ENCODE measurements at regions not wholly inside any gene's neighbourhood (a gene's known extent, or its start where the extent isn't known, plus 50 kb on each side); places are given as distances from the start of the nearest gene placed in this dataset.

- intact Hi-C loops (cut with micrococcal nuclease) = no loop called here
- ATAC-seq (no peak), DNase-seq (no peak)
- Mint-ChIP-seq H3K9me3 (peaks cover 11% of the 10 kb centered on the region), H3K36me3 (ENCODE audit: low read depth) (no peaks in the 10 kb centered on the region), H3K4me3 (no peak overlapping the region), H3K4me1 (ENCODE audit: low read depth) (no peaks in the 10 kb centered on the region), H3K27me3 (no peaks in the 10 kb centered on the region), H3K27ac (no peak overlapping the region)
- no peak for TF ChIP-seq CTCF (IDR thresholded peaks at IDR 0.05)
- POLR2A ChIA-PET = no interaction called here
- CTCF ChIA-PET = no interaction called here
Measured at GRCh38 chr4:126106658-126107057, 791.9 kb downstream of the FAT4 start.

GRCh38 chr4:126109836-126110235, 795.1 kb downstream of the FAT4 start:
- CTCF ChIA-PET = no interaction called here

GRCh38 chr4:126113058-126113457, 798.3 kb downstream of the FAT4 start:
- H3K36me3 Mint-ChIP-seq (ENCODE audit: low read depth) = no peaks in the 10 kb centered on the region
- peaks cover 24% of the 10 kb centered on the region for H3K9me3 Mint-ChIP-seq
- no peaks in the 10 kb centered on the region for H3K27me3 Mint-ChIP-seq
- H3K4me3 Mint-ChIP-seq = no peak overlapping the region
- POLR2A ChIA-PET = no interaction called here
- no peaks in the 10 kb centered on the region for H3K4me1 Mint-ChIP-seq (ENCODE audit: low read depth)
- no peak overlapping the region for H3K27ac Mint-ChIP-seq
- CTCF ChIA-PET = no interaction called here
- ATAC-seq (no peak), DNase-seq (no peak)
- no peak for TF ChIP-seq CTCF (IDR thresholded peaks at IDR 0.05)
- intact Hi-C loops (cut with micrococcal nuclease) = no loop called here

More at GRCh38 chr4:126109836-126110235, 795.1 kb downstream of the FAT4 start:
- POLR2A ChIA-PET = no interaction called here
- ATAC-seq = no peak
- intact Hi-C loops (cut with micrococcal nuclease) = no loop called here
- H3K27ac Mint-ChIP-seq = no peak overlapping the region
- H3K9me3 Mint-ChIP-seq = peaks cover 19% of the 10 kb centered on the region
- no peak overlapping the region for H3K4me3 Mint-ChIP-seq
- no peak for TF ChIP-seq CTCF (IDR thresholded peaks at IDR 0.05)
- DNase-seq = no peak
- no peaks in the 10 kb centered on the region for H3K36me3 Mint-ChIP-seq (ENCODE audit: low read depth)
- H3K4me1 Mint-ChIP-seq (ENCODE audit: low read depth) = no peaks in the 10 kb centered on the region
- no peaks in the 10 kb centered on the region for H3K27me3 Mint-ChIP-seq

GRCh38 chr4:126123611-126124325, 809.0 kb downstream of the FAT4 start:
- ATAC-seq (no peak), DNase-seq (no peak)
- no peaks in the 10 kb centered on the region for H3K27me3 Mint-ChIP-seq
- POLR2A ChIA-PET = no interaction called here
- TF ChIP-seq CTCF (IDR thresholded peaks at IDR 0.05) = no peak
- no peak overlapping the region for H3K27ac Mint-ChIP-seq
- no peak overlapping the region for H3K4me3 Mint-ChIP-seq
- H3K36me3 Mint-ChIP-seq (ENCODE audit: low read depth) = no peaks in the 10 kb centered on the region
- H3K4me1 Mint-ChIP-seq (ENCODE audit: low read depth) = no peaks in the 10 kb centered on the region
- intact Hi-C loops (cut with micrococcal nuclease) = no loop called here
- CTCF ChIA-PET = no interaction called here
- peaks cover 8% of the 10 kb centered on the region for H3K9me3 Mint-ChIP-seq

- H3K4me3 Mint-ChIP-seq = no peak overlapping the region
- no peaks in the 10 kb centered on the region for H3K4me1 Mint-ChIP-seq (ENCODE audit: low read depth)
- H3K9me3 Mint-ChIP-seq = peaks cover 7% of the 10 kb centered on the region
- no peak for DNase-seq
- POLR2A ChIA-PET = no interaction called here
- no peaks in the 10 kb centered on the region for H3K27me3 Mint-ChIP-seq
- H3K36me3 Mint-ChIP-seq (ENCODE audit: low read depth) = no peaks in the 10 kb centered on the region
- ATAC-seq = no peak
- intact Hi-C loops (cut with micrococcal nuclease) = no loop called here
- CTCF ChIA-PET = no interaction called here
- H3K27ac Mint-ChIP-seq = no peak overlapping the region
- TF ChIP-seq CTCF (IDR thresholded peaks at IDR 0.05) = no peak
Measured at GRCh38 chr4:126124818-126125217, 810.1 kb downstream of the FAT4 start.
